Kidney (tissue), 13 donors: ENCODE measurements at regions not wholly inside any gene's neighbourhood (a gene's known extent, or its start where the extent isn't known, plus 50 kb on each side); places are given as distances from the start of the nearest gene placed in this dataset.

ENCODE experiments used
- DNase-seq, 5 donors: peaks; one replicate each; pipeline ENCODE4 v3.0.0-alpha.2; 2013 to 2020
- FAIRE-seq: peaks from 2 replicates; lab custom pipeline; 2012; peaks lifted over from hg19 to GRCh38; lab: Jason Lieb, UNC
- H3K27ac ChIP-seq, 2 donors: one replicate each; pipeline ENCODE4 v1.7.0; 2013; ENCODE audit warnings: low read depth in 2 of 2, low read length in 2 of 2, inconsistent platforms in 1 of 2
- H3K27me3 ChIP-seq: one replicate; pipeline ENCODE4 v1.7.1; 2013; ENCODE audit warnings: low read length, inconsistent platforms; ENCODE audit not compliant: control insufficient read depth, insufficient read depth
- H3K36me3 ChIP-seq, 3 donors: one replicate each; pipeline versions ENCODE4 v1.7.0 to v1.7.1; 2013; ENCODE audit warnings: low read length in 3 of 3, control low read depth in 1 of 3, inconsistent platforms in 1 of 3; ENCODE audit not compliant: insufficient read depth in 3 of 3, control insufficient read depth in 2 of 3
- H3K4me1 ChIP-seq, 3 donors: one replicate each; pipeline versions ENCODE4 v1.7.0 to v1.7.1; 2013; ENCODE audit warnings: low read length in 3 of 3, inconsistent platforms in 1 of 3, low read depth in 1 of 3; ENCODE audit not compliant: control insufficient read depth in 2 of 3, insufficient read depth in 2 of 3
- H3K4me3 ChIP-seq, 3 donors: one replicate each; pipeline versions ENCODE4 v1.7.0 to v1.8.1; 2013; ENCODE audit warnings: low read length in 3 of 3, control low read depth in 1 of 3, inconsistent platforms in 1 of 3
- H3K9ac ChIP-seq, 3 donors: one replicate each; pipeline versions ENCODE4 v1.7.0 to v1.7.1; 2013; ENCODE audit warnings: low read length in 3 of 3, control low read depth in 1 of 3, inconsistent platforms in 1 of 3
- H3K9me3 ChIP-seq, 3 donors: one replicate each; pipeline versions ENCODE4 v1.7.0 to v1.7.1; 2013; ENCODE audit warnings: low read length in 3 of 3, control low read depth in 1 of 3, inconsistent platforms in 1 of 3; ENCODE audit not compliant: control insufficient read depth in 2 of 3, insufficient read depth in 1 of 3
- intact Hi-C: fragments of 100-400 bp; cut with DNase I; formaldehyde crosslinking; loops from one replicate; pipeline ENCODE4 v1.11.1; 2022
- TF ChIP-seq, protein P1 (sequence below): IDR thresholded peaks from 3 replicates; pipeline ENCODE4 v1.5.1; 2012; ENCODE audit warnings: mild to moderate bottlenecking, moderate library complexity, borderline replicate concordance; ENCODE audit not compliant: insufficient read depth; ENCODE audit errors: extremely low read depth
- donor health status: control.
- donor health status: control.
- donor health status: control.
- donor health status: control.
- donor health status: control.
- donor health status: DM: yes; HTN: yes; CAD: no.
- donor health status: Normal renal cell carcinoma (clear cell type).

DNA sequence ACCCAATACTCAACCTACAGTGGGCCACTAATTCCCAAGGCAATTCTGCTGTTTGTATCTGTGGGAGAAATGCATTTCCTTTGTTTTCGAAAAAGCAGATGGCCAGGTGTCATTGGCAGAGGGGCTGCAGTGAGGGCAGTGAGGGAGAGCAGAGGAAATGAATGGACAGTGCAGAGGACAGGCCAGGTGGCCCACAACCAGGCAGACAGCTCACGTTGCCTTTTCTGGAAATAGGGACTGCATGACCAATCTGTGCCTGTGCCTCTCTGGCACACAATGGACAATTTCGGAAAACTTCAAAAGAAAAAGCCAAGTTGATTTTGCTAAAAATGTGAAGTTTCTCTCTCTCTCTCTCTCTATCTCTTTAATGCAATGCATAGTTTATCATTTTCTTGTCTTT lies 52.6 kb upstream of the ETS2 start:
- Histone ChIP-seq H3K9ac (no peak overlapping the region), H3K36me3 (no peaks in the 10 kb centered on the region), H3K4me1 (no peaks in the 10 kb centered on the region), H3K27me3 (no peaks in the 10 kb centered on the region), H3K27ac (no peak overlapping the region), H3K4me3 (no peak overlapping the region), H3K9me3 (no peaks in the 10 kb centered on the region)
- intact Hi-C loops = loop anchor here (10.0 kb wide), 1 partner anchor 52 kb away; the partner anchor contains the start of gene ETS2
- no peak for DNase-seq
- no peak for FAIRE-seq
- TF ChIP-seq, protein P1, sequence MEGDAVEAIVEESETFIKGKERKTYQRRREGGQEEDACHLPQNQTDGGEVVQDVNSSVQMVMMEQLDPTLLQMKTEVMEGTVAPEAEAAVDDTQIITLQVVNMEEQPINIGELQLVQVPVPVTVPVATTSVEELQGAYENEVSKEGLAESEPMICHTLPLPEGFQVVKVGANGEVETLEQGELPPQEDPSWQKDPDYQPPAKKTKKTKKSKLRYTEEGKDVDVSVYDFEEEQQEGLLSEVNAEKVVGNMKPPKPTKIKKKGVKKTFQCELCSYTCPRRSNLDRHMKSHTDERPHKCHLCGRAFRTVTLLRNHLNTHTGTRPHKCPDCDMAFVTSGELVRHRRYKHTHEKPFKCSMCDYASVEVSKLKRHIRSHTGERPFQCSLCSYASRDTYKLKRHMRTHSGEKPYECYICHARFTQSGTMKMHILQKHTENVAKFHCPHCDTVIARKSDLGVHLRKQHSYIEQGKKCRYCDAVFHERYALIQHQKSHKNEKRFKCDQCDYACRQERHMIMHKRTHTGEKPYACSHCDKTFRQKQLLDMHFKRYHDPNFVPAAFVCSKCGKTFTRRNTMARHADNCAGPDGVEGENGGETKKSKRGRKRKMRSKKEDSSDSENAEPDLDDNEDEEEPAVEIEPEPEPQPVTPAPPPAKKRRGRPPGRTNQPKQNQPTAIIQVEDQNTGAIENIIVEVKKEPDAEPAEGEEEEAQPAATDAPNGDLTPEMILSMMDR = no peak

DNA sequence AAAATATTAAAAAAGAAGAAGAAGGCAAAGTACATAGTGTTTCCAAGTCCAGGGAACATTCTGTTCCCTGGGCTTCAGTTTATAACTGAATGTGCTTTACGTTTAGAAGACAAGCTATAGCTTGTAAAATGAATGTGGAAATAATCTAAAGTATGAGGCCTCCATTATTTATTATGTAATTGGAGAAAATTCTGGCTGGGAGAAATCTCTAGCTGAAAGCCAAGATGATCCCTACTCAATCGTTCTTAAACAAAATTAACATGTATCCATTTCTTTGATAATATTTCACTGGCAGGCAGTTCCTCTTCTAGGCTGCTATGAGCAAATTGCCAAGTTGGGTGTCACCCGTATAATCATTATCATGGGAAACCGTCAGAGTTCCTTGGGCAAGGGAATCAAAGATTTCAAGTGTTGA lies 52.2 kb upstream of the ETS2 start:
- TF ChIP-seq, protein P1 = no peak
- Histone ChIP-seq H3K27ac (no peak overlapping the region), H3K4me1 (no peaks in the 10 kb centered on the region), H3K9ac (no peak overlapping the region), H3K36me3 (no peaks in the 10 kb centered on the region), H3K4me3 (no peak overlapping the region), H3K9me3 (no peaks in the 10 kb centered on the region), H3K27me3 (no peaks in the 10 kb centered on the region)
- FAIRE-seq = no peak
- intact Hi-C loops = loop anchor here (10.0 kb wide), 1 partner anchor 51 kb away; the partner anchor contains the start of gene ETS2
- no peak for DNase-seq
